ENCODE measurements at regions not wholly inside any gene's neighbourhood (a gene's known extent, or its start where the extent isn't known, plus 50 kb on each side); places are given as distances from the start of the nearest gene placed in this dataset.

- no peak overlapping the region for H3K4me3 ChIP-seq
- H3K27me3 ChIP-seq (replicated peaks in 1 of 7) = no peaks in the 10 kb centered on the region
- H3K9me3 ChIP-seq = no peaks in the 10 kb centered on the region
- DNase-seq = no peak
- no peak overlapping the region for H3K27ac ChIP-seq
- intact Hi-C loops (cut with DNase I; ENCODE audit: low total_unique reads) = no loop called here
- TF ChIP-seq CTCF (IDR thresholded peaks at IDR 0.05 in 8 of 11, conservative IDR thresholded peaks at IDR 0.05 in 3 of 11) (no peak), POLR2AphosphoS5 (IDR thresholded peaks at IDR 0.05) (no peak), POLR2A (IDR thresholded peaks at IDR 0.05) (no peak)
- no peaks in the 10 kb centered on the region for H3K4me1 ChIP-seq
- 80 to 86% (median 83%) methylated on average over 1 of the region's 1 CpG for WGBS, 5 donors
- H3K36me3 ChIP-seq = no peaks in the 10 kb centered on the region
Observed at GRCh38 chrX:94430091-94430490, 756.1 kb downstream of the FAM133A start.

GRCh38 chrX:94435799-94436198, 761.8 kb downstream of the FAM133A start:
- TF ChIP-seq POLR2A (IDR thresholded peaks at IDR 0.05) (no peak), CTCF (IDR thresholded peaks at IDR 0.05 in 8 of 11, conservative IDR thresholded peaks at IDR 0.05 in 3 of 11) (no peak), POLR2AphosphoS5 (IDR thresholded peaks at IDR 0.05) (no peak)
- Histone ChIP-seq H3K4me1 (no peaks in the 10 kb centered on the region), H3K36me3 (no peaks in the 10 kb centered on the region), H3K9me3 (peaks cover 0 to 9% (median 0%) of the 10 kb centered on the region in 8 donors), H3K27me3 (replicated peaks in 1 of 7) (no peaks in the 10 kb centered on the region), H3K27ac (no peak overlapping the region), H3K4me3 (no peak overlapping the region)
- 61 to 94% (median 81%) methylated on average over 4 of the region's 4 CpGs for WGBS, 5 donors
- intact Hi-C loops (cut with DNase I; ENCODE audit: low total_unique reads) = no loop called here
- DNase-seq = no peak

- Histone ChIP-seq H3K27ac (no peak overlapping the region), H3K27me3 (replicated peaks in 1 of 7) (no peaks in the 10 kb centered on the region), H3K9me3 (peaks cover 0 to 5% (median 0%) of the 10 kb centered on the region in 8 donors), H3K4me3 (no peak overlapping the region), H3K36me3 (no peaks in the 10 kb centered on the region), H3K4me1 (no peaks in the 10 kb centered on the region)
- WGBS, 5 donors = 51 to 71% (median 58%) methylated on average over 3 of the region's 3 CpGs
- DNase-seq = no peak
- TF ChIP-seq POLR2A (IDR thresholded peaks at IDR 0.05) (no peak), CTCF (IDR thresholded peaks at IDR 0.05 in 8 of 11, conservative IDR thresholded peaks at IDR 0.05 in 3 of 11) (no peak), POLR2AphosphoS5 (IDR thresholded peaks at IDR 0.05) (no peak)
- intact Hi-C loops (cut with DNase I; ENCODE audit: low total_unique reads) = no loop called here
Observed at GRCh38 chrX:94454159-94454558, 780.2 kb downstream of the FAM133A start.

GRCh38 chrX:94454606-94455005, 780.6 kb downstream of the FAM133A start:
- TF ChIP-seq POLR2AphosphoS5 (IDR thresholded peaks at IDR 0.05) (no peak), CTCF (IDR thresholded peaks at IDR 0.05 in 8 of 11, conservative IDR thresholded peaks at IDR 0.05 in 3 of 11) (no peak), POLR2A (IDR thresholded peaks at IDR 0.05) (no peak)
- Histone ChIP-seq H3K4me3 (no peak overlapping the region), H3K27me3 (replicated peaks in 1 of 7) (no peaks in the 10 kb centered on the region), H3K27ac (no peak overlapping the region), H3K36me3 (no peaks in the 10 kb centered on the region), H3K4me1 (no peaks in the 10 kb centered on the region), H3K9me3 (peaks cover 0 to 4% (median 0%) of the 10 kb centered on the region in 8 donors)
- intact Hi-C loops (cut with DNase I; ENCODE audit: low total_unique reads) = no loop called here
- DNase-seq = no peak
- 11 to 35% (median 22%) methylated on average over 1 of the region's 1 CpG for WGBS, 5 donors

All from spleen (tissue), 11 donors.